Fibroblast of mammary gland (primary cell): ENCODE measurements at regions not wholly inside any gene's neighbourhood (a gene's known extent, or its start where the extent isn't known, plus 50 kb on each side); places are given as distances from the start of the nearest gene placed in this dataset.
A peak's percentile ranks its signal among the peaks of the same experiment; 100 is the strongest.

Source experiments
- DNase-seq: peaks from one replicate; pipeline ENCODE4 v3.0.0-alpha.2; 2010; ENCODE audit warnings: low read depth
- H3K4me3 ChIP-seq: 2 replicates; pipeline ENCODE4 v1.5.1; 2011; ENCODE audit warnings: low read depth, mild to moderate bottlenecking, low read length, moderate library complexity; ENCODE audit not compliant: control insufficient read depth
- TF ChIP-seq, protein P1 (sequence below): conservative IDR thresholded peaks from 2 replicates; pipeline ENCODE4 v1.5.1; 2011; ENCODE audit warnings: low read depth, low read length, inconsistent platforms; ENCODE audit not compliant: control insufficient read depth, insufficient read depth

DNA sequence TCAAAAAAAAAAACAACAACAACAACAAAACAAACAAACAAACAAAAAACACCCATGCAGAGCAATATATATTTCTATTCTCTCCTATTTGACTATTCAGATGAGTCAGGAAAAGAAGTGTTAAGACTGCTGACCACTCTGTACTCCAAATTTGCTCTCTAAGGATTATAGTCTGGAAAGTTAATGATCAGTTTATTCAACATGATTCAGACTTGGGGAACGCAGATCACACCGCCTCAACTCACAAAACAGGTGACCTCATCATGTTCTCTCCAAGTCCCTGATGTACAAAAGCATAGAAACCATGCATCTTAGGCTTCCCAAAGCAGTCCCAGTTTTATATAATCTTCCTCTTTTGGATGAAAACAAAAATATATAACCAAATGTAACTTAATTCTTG, 51.9 kb upstream of the PRRC2C start:
- no peak overlapping the region for H3K4me3 ChIP-seq
- DNase-seq = peak; percentile 95
- TF ChIP-seq, protein P1, sequence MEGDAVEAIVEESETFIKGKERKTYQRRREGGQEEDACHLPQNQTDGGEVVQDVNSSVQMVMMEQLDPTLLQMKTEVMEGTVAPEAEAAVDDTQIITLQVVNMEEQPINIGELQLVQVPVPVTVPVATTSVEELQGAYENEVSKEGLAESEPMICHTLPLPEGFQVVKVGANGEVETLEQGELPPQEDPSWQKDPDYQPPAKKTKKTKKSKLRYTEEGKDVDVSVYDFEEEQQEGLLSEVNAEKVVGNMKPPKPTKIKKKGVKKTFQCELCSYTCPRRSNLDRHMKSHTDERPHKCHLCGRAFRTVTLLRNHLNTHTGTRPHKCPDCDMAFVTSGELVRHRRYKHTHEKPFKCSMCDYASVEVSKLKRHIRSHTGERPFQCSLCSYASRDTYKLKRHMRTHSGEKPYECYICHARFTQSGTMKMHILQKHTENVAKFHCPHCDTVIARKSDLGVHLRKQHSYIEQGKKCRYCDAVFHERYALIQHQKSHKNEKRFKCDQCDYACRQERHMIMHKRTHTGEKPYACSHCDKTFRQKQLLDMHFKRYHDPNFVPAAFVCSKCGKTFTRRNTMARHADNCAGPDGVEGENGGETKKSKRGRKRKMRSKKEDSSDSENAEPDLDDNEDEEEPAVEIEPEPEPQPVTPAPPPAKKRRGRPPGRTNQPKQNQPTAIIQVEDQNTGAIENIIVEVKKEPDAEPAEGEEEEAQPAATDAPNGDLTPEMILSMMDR = no peak

DNA sequence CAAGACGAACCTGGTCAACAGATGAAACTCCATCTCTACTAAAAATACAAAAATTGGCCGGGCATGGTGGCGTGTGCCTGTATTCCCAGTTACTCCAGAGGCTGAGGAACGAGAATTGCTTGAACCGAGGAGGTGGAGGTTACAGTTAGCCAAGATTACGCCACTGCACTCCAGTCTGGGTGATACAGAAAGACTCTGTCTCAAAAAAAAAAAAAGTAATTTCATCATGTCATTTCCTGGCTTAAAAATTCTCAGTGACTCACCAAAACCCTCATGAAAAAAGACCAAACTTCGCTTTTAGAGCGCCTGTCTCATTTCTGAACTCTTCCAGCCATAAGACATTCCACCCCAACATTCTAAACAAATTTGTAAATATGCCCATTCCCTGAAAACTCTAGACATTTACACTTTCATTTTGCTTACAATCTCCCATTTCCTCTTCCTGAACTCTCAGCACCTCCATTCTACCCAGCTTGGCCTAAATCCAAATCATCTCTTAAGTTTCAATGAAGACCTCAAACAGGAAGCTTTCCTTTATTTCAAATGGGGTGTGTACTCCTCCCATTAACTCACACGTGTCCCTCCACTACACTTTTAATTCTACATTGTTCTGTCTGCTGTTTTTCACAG, 50.5 kb upstream of the PRRC2C start:
- H3K4me3 ChIP-seq = peak overlapping the region; percentile 12
- DNase-seq = peak; percentile 95
- TF ChIP-seq, protein P1 = no peak
